Urinary bladder (tissue), 3 donors: ENCODE measurements at regions not wholly inside any gene's neighbourhood (a gene's known extent, or its start where the extent isn't known, plus 50 kb on each side); places are given as distances from the start of the nearest gene placed in this dataset.

ENCODE experiments used
- DNase-seq: peaks from one replicate; pipeline ENCODE4 v3.0.0-alpha.2; 2015; ENCODE audit errors: extremely low spot score
- H3K27ac ChIP-seq: one replicate; pipeline ENCODE4 v1.5.1; 2013; ENCODE audit warnings: low read depth, mild to moderate bottlenecking, moderate library complexity
- H3K36me3 ChIP-seq: one replicate; pipeline ENCODE4 v1.6.1; 2013; ENCODE audit warnings: mild to moderate bottlenecking, moderate library complexity; ENCODE audit not compliant: insufficient read depth
- H3K4me1 ChIP-seq: one replicate; pipeline ENCODE4 v1.6.1; 2013; ENCODE audit warnings: mild to moderate bottlenecking, moderate library complexity; ENCODE audit not compliant: insufficient read depth
- H3K4me3 ChIP-seq: one replicate; pipeline ENCODE4 v1.5.1; 2013; ENCODE audit warnings: low read depth, low read length
- WGBS: extraction: QIAGEN DNeasy Blood & Tissue Kit; methylation state at CpG from one replicate; pipeline ENCODE4 v1.1.7; 2013; 5-methylcytosine and 5-hydroxymethylcytosine counted together
- donor health status: healthy with polysubstance abuse.
- donor health status: healthy.

GRCh38 chr16:73285436-73286201 is 237.7 kb upstream of the ZFHX3 start:
- WGBS, result 48% methylated on average over 15 of the region's 15 CpGs
- H3K4me1 ChIP-seq, result no peaks in the 10 kb centered on the region
- no peaks in the 10 kb centered on the region for H3K36me3 ChIP-seq
- no peak overlapping the region for H3K4me3 ChIP-seq
- DNase-seq, result no peak
- no peak overlapping the region for H3K27ac ChIP-seq

DNA sequence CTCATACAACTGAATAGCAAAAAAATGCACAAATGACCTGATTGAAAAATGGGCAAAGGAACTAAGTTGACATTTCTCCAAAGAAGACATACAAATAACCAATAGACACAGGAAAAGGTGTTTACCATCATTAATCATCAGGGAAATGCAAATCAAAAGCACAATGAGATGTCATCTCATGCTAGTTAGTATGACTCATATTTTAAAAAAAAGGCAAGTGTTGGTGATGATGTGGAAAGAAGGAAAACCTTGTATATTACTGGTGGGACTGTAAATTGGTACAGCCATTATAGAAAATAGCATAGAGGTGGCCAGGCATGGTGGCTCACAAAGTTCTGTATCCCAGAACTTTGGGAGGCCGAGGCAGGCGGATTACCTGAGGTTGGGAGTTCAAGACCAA is 232.5 kb upstream of the ZFHX3 start:
- DNase-seq, result no peak
- no peak overlapping the region for H3K4me3 ChIP-seq
- WGBS, result 96% methylated on average over 2 of the region's 2 CpGs

GRCh38 chr16:73279451-73279850 is 231.5 kb upstream of the ZFHX3 start:
- H3K4me1 ChIP-seq, result no peaks in the 10 kb centered on the region
- H3K36me3 ChIP-seq, result no peaks in the 10 kb centered on the region
- WGBS, result 63% methylated on average over 3 of the region's 3 CpGs
- H3K4me3 ChIP-seq, result no peak overlapping the region
- no peak for DNase-seq
- no peak overlapping the region for H3K27ac ChIP-seq

More for the DNA sequence above, 232.5 kb upstream of the ZFHX3 start:
- no peaks in the 10 kb centered on the region for H3K36me3 ChIP-seq
- no peaks in the 10 kb centered on the region for H3K4me1 ChIP-seq
- H3K27ac ChIP-seq, result no peak overlapping the region

DNA sequence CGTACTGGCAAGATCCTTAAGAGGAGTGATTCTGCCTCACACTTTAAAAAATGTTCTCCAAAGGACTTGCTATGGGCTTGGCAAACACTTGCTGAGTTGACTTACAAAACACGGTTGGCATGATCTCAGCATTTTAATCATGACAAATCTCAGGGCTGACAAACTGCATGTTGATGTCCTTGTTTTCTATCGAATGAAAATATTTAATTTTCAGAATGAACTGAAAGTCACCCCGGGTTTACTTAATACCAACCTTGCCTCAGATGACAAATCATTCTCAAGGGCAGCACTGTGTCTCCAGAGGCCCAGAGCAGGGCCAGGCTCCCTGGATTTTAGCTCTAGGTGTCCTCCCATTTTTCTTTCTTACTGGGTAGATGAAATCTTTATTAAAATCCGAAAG is 229.1 kb upstream of the ZFHX3 start:
- no peaks in the 10 kb centered on the region for H3K36me3 ChIP-seq
- H3K4me3 ChIP-seq, result no peak overlapping the region
- H3K27ac ChIP-seq, result no peak overlapping the region
- DNase-seq, result no peak
- H3K4me1 ChIP-seq, result no peaks in the 10 kb centered on the region
- WGBS, result 86% methylated on average over 5 of the region's 5 CpGs

- Histone ChIP-seq H3K27ac (no peak overlapping the region), H3K36me3 (no peaks in the 10 kb centered on the region), H3K4me1 (no peaks in the 10 kb centered on the region), H3K4me3 (no peak overlapping the region)
- WGBS, result 73% methylated on average over 2 of the region's 2 CpGs
- no peak for DNase-seq
These were observed 227.5 kb upstream of the ZFHX3 start for GRCh38 chr16:73275448-73275847.

GRCh38 chr16:73275024-73275423 is 227.1 kb upstream of the ZFHX3 start:
- no peak for DNase-seq
- Histone ChIP-seq H3K4me3 (no peak overlapping the region), H3K4me1 (no peaks in the 10 kb centered on the region), H3K27ac (no peak overlapping the region), H3K36me3 (no peaks in the 10 kb centered on the region)
- 79% methylated on average over 5 of the region's 5 CpGs for WGBS

- Histone ChIP-seq H3K4me1 (no peaks in the 10 kb centered on the region), H3K4me3 (no peak overlapping the region), H3K36me3 (no peaks in the 10 kb centered on the region), H3K27ac (no peak overlapping the region)
- DNase-seq, result no peak
- 91% methylated on average over 1 of the region's 1 CpG for WGBS
These were observed 226.2 kb upstream of the ZFHX3 start for GRCh38 chr16:73274140-73274539.

GRCh38 chr16:73268366-73268993 is 220.6 kb upstream of the ZFHX3 start:
- H3K36me3 ChIP-seq, result no peaks in the 10 kb centered on the region
- H3K4me3 ChIP-seq, result no peak overlapping the region
- H3K27ac ChIP-seq, result no peak overlapping the region
- WGBS, result 86% methylated on average over 14 of the region's 14 CpGs
- H3K4me1 ChIP-seq, result no peaks in the 10 kb centered on the region
- no peak for DNase-seq

- no peak for DNase-seq
- H3K4me1 ChIP-seq, result no peaks in the 10 kb centered on the region
- no peak overlapping the region for H3K4me3 ChIP-seq
- no peaks in the 10 kb centered on the region for H3K36me3 ChIP-seq
- H3K27ac ChIP-seq, result no peak overlapping the region
- WGBS, result 83% methylated on average over 5 of the region's 5 CpGs
These were observed 218.0 kb upstream of the ZFHX3 start for GRCh38 chr16:73265935-73266334.

DNA sequence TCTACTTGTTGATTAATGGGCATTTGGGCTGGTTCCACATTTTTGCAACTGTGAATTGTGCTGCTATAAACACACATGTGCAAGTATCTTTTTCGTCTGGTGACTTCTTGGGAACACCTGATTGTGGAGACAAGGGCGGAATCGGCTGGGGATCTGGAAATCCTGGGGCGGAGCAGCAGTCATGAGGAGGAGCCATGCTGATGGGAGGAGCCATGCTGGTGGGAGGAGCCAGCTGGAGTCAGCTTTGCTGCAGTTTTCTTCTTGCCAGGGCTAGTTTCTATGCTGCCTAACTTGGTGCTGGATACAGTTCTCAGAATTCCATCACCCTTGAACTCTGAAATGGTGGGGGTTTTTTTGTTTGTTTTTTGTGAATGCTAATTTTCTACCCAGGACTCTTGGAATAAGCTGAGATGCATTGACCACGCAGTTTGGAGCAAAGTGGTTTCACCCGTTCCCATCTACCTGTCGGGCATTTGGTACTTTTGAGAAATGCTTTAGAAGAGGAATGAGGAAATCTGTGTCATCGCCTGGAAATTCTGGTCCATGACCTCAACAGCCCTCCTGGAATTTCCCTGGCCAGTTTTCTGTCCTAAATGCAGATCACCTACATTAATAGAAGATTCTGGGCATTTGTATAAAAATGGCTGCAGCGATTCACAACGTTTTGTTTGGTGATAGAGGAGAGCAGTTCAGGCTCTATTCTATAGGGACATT is 217.4 kb upstream of the ZFHX3 start:
- no peak overlapping the region for H3K27ac ChIP-seq
- 81% methylated on average over 10 of the region's 10 CpGs for WGBS
- no peaks in the 10 kb centered on the region for H3K36me3 ChIP-seq
- H3K4me3 ChIP-seq, result no peak overlapping the region
- no peaks in the 10 kb centered on the region for H3K4me1 ChIP-seq
- DNase-seq, result no peak

- H3K4me3 ChIP-seq, result no peak overlapping the region
- DNase-seq, result no peak
- H3K27ac ChIP-seq, result no peak overlapping the region
- 90% methylated on average over 2 of the region's 2 CpGs for whole genome bisulfite sequencing
- H3K4me1 ChIP-seq, result no peaks in the 10 kb centered on the region
- H3K36me3 ChIP-seq, result no peaks in the 10 kb centered on the region
These were observed 215.0 kb upstream of the ZFHX3 start for GRCh38 chr16:73262931-73263330.

GRCh38 chr16:73255031-73255430 is 207.1 kb upstream of the ZFHX3 start:
- Histone ChIP-seq H3K4me1 (no peaks in the 10 kb centered on the region), H3K27ac (no peak overlapping the region), H3K36me3 (no peaks in the 10 kb centered on the region), H3K4me3 (no peak overlapping the region)
- no peak for DNase-seq
- 49% methylated on average over 3 of the region's 3 CpGs for WGBS

DNA sequence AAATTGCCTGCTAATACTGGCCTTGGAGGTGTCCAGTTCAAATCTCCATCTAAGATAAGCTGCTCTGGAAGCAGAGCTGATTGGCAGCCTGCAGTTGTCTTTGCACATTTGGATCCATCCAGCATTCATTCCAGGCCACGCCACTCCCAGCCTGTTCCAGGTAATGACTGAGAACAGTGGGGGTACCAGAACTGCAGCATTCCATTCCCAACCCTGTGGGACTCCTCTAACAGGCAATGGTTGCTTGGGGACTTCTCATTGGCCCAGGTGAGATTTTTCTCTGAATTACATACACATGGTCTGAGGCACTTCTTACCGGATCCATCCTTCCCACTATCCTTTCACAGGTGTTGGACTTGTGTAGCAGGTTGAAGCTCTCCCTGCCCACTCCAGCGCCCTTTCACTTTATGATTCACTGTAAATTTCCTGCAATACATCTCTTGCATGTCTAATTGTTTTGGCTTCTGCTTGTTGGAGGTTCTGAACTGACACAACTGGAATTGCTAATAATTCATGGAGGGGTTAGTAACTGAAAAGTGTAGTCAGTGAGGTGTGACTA is 206.1 kb upstream of the ZFHX3 start:
- Histone ChIP-seq H3K27ac (no peak overlapping the region), H3K4me3 (no peak overlapping the region), H3K4me1 (no peaks in the 10 kb centered on the region), H3K36me3 (no peaks in the 10 kb centered on the region)
- 91% methylated on average over 3 of the region's 3 CpGs for WGBS
- no peak for DNase-seq

- no peak overlapping the region for H3K4me3 ChIP-seq
- H3K27ac ChIP-seq, result no peak overlapping the region
- no peaks in the 10 kb centered on the region for H3K36me3 ChIP-seq
- no peaks in the 10 kb centered on the region for H3K4me1 ChIP-seq
- DNase-seq, result no peak
- 72% methylated on average over 10 of the region's 10 CpGs for WGBS
These were observed 204.5 kb upstream of the ZFHX3 start for GRCh38 chr16:73252446-73252845.
